ENCODE measurements at regions not wholly inside any gene's neighbourhood (a gene's known extent, or its start where the extent isn't known, plus 50 kb on each side); places are given as distances from the start of the nearest gene placed in this dataset.

DNA sequence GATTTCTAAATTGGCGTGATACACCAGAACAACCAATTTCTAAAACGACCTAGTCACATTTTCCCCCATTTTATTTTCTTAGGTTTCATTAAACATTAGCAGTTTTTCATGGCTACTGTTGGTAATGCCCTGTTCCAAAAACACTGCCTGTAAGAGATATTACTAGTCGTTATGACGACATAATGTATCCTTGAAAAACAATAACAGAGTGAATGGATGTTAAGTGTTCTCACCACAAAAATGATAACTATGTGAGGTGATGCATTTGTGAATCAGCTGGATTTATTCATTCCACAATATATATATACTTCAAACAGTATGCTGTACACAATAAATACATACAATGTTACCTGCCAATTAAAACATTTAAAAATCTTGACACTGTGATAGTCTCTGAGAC, 1147.6 kb upstream of the PCDH10 start:
- Histone ChIP-seq H3K27me3 (ENCODE audit: control insufficient read depth, insufficient read depth, low read length) (no peaks in the 10 kb centered on the region), H3K36me3 (ENCODE audit: control insufficient read depth, insufficient read depth, low read length) (no peaks in the 10 kb centered on the region), H3K4me3 (ENCODE audit: low read depth, low read length) (no peak overlapping the region)
- TF ChIP-seq, protein P1, sequence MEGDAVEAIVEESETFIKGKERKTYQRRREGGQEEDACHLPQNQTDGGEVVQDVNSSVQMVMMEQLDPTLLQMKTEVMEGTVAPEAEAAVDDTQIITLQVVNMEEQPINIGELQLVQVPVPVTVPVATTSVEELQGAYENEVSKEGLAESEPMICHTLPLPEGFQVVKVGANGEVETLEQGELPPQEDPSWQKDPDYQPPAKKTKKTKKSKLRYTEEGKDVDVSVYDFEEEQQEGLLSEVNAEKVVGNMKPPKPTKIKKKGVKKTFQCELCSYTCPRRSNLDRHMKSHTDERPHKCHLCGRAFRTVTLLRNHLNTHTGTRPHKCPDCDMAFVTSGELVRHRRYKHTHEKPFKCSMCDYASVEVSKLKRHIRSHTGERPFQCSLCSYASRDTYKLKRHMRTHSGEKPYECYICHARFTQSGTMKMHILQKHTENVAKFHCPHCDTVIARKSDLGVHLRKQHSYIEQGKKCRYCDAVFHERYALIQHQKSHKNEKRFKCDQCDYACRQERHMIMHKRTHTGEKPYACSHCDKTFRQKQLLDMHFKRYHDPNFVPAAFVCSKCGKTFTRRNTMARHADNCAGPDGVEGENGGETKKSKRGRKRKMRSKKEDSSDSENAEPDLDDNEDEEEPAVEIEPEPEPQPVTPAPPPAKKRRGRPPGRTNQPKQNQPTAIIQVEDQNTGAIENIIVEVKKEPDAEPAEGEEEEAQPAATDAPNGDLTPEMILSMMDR (IDR thresholded peaks at IDR 0.05; ENCODE audit: insufficient read depth, low read length, severe bottlenecking) = no peak
- DNase-seq (ENCODE audit: low read depth) (peak; percentile 86), FAIRE-seq (no peak)

DNA sequence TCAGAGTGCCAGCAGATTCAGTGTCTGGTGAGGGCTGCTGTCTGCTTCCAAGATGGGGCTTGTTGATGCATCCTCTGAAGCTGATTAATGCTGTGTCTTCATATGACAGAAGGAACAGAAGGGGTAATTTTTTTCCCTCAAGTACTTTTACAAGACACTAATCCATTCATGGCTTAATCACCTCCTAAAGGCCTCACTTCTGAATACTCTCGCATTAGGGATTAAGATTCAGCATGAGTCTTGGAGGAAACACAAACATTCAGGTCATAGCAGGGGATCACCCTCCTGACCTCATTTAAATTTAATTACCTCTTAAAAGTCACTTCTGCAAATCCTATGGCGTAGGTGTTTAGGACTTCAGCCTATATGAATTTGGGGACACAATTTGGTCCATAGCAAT, 1145.5 kb upstream of the PCDH10 start:
- H3K36me3 ChIP-seq (ENCODE audit: control insufficient read depth, insufficient read depth, low read length) = no peaks in the 10 kb centered on the region
- DNase-seq (ENCODE audit: low read depth) (no peak), FAIRE-seq (no peak)
- TF ChIP-seq, protein P1 (IDR thresholded peaks at IDR 0.05; ENCODE audit: insufficient read depth, low read length, severe bottlenecking) = no peak
- H3K27me3 ChIP-seq (ENCODE audit: control insufficient read depth, insufficient read depth, low read length) = no peaks in the 10 kb centered on the region
- no peak overlapping the region for H3K4me3 ChIP-seq (ENCODE audit: low read depth, low read length)

DNA sequence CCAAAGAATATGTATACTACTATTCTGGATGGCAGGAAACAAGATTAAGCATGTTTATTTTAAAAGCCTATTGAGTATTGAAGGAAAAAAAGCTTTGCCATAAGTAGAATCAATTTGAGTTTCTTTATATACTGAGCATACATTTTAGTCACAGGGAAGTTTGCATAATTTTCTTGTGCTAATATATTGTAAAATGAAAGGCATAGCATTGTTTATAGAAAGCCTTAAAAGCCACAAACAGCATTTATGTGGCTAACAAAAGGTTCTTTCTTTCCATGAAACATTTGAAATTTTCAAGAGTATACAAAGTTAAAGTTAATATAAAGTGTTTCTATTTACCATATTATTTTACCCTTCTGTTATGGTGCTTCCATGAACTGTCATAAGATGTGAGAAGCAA, 1133.8 kb upstream of the PCDH10 start:
- H3K36me3 ChIP-seq (ENCODE audit: control insufficient read depth, insufficient read depth, low read length) = no peaks in the 10 kb centered on the region
- no peak overlapping the region for H3K4me3 ChIP-seq (ENCODE audit: low read depth, low read length)
- no peak for DNase-seq (ENCODE audit: low read depth)
- TF ChIP-seq, protein P1 (IDR thresholded peaks at IDR 0.05; ENCODE audit: insufficient read depth, low read length, severe bottlenecking) = no peak
- H3K27me3 ChIP-seq (ENCODE audit: control insufficient read depth, insufficient read depth, low read length) = no peaks in the 10 kb centered on the region
- no peak for FAIRE-seq

DNA sequence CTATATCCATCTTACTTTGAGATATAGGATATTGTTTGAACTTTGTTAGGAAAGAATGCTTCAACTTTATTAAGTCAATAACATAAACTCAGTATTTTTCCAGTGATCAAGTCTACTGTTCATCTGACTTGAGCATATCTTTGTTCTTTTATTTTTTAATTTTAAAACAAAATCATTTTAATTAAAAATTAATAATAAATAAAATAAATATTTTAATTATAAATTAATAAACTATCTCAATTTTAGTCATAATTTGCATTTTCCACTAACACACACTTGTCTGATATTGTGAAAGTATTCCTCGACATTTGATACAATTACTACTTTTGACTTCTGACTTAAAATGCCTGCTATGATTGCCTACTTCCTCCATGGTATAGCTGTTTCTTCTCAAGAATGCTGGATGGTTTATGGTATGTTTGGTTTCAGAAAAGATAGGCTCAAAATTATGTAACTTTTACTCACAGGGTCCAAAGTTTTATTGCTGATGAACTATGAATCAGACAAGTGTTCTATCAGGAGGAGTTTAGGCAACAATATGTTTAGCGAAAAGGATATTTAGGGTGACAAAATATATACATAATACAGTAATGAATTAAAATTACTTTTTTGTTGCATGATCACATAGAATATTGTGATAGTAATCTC, 1132.3 kb upstream of the PCDH10 start:
- Histone ChIP-seq H3K27me3 (ENCODE audit: control insufficient read depth, insufficient read depth, low read length) (no peaks in the 10 kb centered on the region), H3K36me3 (ENCODE audit: control insufficient read depth, insufficient read depth, low read length) (no peaks in the 10 kb centered on the region), H3K4me3 (ENCODE audit: low read depth, low read length) (no peak overlapping the region)
- DNase-seq (ENCODE audit: low read depth) (no peak), FAIRE-seq (no peak)
- TF ChIP-seq, protein P1 (IDR thresholded peaks at IDR 0.05; ENCODE audit: insufficient read depth, low read length, severe bottlenecking) = no peak

DNA sequence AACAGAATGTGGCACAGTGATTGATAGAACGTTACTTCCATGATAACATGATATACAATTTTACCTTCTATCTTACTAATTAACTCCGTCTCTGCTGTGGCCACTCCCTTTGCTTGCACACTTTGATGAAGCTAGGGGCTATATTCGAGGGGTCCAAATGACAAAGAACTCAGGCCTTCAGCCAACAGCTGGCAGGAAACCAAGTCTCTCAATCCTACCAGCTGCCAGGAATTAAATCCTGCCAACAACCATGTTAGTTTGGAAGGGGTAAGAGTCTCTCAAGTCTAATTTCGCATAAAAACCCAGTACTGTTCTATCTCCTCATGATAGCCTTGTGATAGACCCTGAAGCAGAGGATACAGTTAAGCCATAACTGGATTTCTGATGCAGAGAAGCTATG, 1122.9 kb upstream of the PCDH10 start:
- FAIRE-seq = no peak
- no peak for DNase-seq (ENCODE audit: low read depth)
- Histone ChIP-seq H3K27me3 (ENCODE audit: control insufficient read depth, insufficient read depth, low read length) (no peaks in the 10 kb centered on the region), H3K4me3 (ENCODE audit: low read depth, low read length) (no peak overlapping the region), H3K36me3 (ENCODE audit: control insufficient read depth, insufficient read depth, low read length) (no peaks in the 10 kb centered on the region)
- TF ChIP-seq, protein P1 (IDR thresholded peaks at IDR 0.05; ENCODE audit: insufficient read depth, low read length, severe bottlenecking) = no peak

DNA sequence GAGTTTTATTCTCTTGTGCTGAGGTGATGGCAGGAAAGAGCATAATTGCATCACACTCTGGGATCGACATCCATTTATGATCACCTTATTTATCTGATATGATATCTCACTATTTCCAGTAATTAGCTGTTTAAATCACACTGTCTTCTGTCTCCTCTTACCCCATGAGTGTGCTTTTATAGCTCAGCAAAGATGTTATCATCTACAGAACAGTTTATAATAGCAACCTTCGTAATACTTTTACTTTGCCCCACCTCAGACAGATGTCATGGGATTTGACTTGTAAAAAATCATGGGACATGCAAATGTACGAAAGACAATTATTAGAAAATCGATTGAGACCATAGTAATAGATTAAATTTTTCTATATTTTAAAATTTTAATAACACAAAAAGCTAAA, 1122.3 kb upstream of the PCDH10 start:
- H3K27me3 ChIP-seq (ENCODE audit: control insufficient read depth, insufficient read depth, low read length) = no peaks in the 10 kb centered on the region
- FAIRE-seq = no peak
- no peak overlapping the region for H3K4me3 ChIP-seq (ENCODE audit: low read depth, low read length)
- TF ChIP-seq, protein P1 (IDR thresholded peaks at IDR 0.05; ENCODE audit: insufficient read depth, low read length, severe bottlenecking) = no peak
- no peaks in the 10 kb centered on the region for H3K36me3 ChIP-seq (ENCODE audit: control insufficient read depth, insufficient read depth, low read length)
- DNase-seq (ENCODE audit: low read depth) = no peak
